HG03457 (cell line): ENCODE measurements at regions not wholly inside any gene's neighbourhood (a gene's known extent, or its start where the extent isn't known, plus 50 kb on each side); places are given as distances from the start of the nearest gene placed in this dataset.
"Not testable (repeated sequence)": the region's sequence is repeated elsewhere in the genome, so short reads cannot be mapped to it uniquely, and the experiment has no call there.

Source experiments
- ATAC-seq: cut with Tn5 transposase; IDR thresholded peaks from one replicate; pipeline ENCODE4 v1.9.1; 2021; ENCODE audit warnings: moderate number of reproducible peaks; ENCODE audit not compliant: unreplicated experiment

GRCh38 chr11:129503646-129504045 is 128.0 kb downstream of the BARX2 start:
- no peak for ATAC-seq

GRCh38 chr11:129505266-129505665 is 129.6 kb downstream of the BARX2 start:
- no peak for ATAC-seq

DNA sequence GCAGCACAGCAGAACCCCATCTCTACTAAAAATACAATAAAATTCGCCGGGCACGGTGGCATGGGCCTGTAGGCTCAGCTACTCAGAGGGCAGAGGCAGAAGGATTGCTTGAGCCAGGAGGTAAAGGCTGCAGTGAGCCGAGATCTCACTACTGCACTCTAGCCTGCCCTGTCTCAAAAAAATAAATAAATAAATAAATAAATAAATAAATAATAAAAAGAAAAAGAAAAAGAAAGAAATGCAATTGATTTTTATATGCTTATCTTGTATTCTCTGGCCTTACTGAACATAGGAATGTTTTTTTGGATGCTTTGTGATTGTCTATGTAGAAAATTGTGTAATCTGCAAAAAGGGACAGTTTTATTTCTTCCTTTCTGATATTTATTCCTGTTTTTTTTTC is 132.5 kb downstream of the BARX2 start:
- ATAC-seq = no peak

- ATAC-seq = no peak
Measured at GRCh38 chr11:129528296-129528695, 152.6 kb downstream of the BARX2 start.

- ATAC-seq = no peak
Measured at GRCh38 chr11:129530154-129530895, 154.7 kb downstream of the BARX2 start.

- ATAC-seq = no peak
Measured at GRCh38 chr11:129533395-129533794, 157.7 kb downstream of the BARX2 start.

DNA sequence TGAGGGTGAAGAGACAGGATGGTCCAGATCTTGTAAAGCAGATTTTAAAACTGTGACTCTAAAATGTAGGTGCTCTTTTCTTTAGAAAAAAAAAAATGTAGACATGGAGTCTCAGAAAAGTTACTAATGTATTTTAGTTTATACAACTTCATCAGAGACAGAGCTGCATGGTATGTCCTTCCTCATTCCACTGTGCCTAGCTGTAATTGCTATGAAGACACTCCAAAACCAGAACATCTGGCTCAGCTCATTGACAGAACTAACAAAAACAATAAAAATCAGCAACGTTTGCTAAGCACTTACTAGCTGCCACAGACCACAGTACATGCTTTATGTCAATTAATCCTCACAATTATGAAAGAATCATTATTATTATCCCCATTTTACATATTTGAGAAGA is 160.7 kb downstream of the BARX2 start:
- ATAC-seq = no peak

DNA sequence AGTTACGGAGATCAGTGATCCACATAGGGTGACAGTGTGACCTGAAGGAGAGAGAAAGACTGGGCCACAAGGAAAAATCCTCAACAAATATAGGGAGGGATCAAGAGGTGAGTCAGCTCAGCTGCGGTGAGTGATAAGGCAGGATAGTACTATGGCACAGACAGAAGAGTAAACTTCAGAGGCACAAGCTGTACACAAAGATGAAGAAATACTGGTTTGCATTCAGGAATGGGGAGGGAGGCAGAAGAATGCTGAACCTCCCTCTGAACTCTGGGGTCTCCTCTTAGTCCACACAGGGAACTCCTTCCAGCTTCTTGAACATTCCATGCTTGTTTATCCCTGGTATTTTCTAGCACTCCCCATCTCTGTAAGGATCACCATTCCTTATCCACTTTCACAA is 162.7 kb downstream of the BARX2 start:
- no peak for ATAC-seq

DNA sequence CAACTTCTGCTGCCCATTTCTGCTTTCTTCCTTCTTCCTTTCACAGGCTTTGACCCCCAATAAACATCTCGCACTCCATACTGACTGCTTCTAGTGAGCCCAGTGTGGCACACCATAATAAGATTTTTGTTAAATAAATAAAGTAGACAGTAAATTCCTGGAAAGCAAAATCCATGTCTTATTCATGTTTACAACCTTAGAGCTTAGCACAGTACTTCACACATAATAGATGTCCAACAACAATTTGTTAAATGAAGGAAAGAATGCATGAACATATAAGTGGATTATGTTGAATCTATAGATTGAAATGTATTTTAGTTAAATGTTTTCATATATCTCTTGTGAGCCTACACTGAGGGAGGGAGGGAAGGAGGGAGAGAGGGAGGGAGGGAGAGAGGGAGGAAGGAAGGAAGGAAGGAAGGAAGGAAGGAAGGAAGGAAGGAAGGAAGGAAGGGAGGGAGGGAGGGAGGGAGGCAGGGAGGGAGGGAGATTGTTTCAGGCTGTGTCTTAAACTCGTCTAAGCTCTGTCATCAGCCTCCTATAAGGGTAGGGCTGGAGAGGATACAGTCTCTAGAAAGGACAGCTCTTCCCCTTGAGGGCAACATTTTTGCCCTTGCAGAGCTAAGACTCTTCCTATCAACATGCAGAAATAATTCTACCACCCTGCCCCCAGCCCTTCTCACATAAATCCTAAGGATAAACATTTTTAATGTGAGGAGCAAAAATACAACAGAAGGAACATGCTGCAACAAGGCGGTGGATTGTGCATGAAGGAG is 168.1 kb downstream of the BARX2 start:
- no peak for ATAC-seq

GRCh38 chr11:129544691-129545090 is 169.0 kb downstream of the BARX2 start:
- ATAC-seq = no peak

DNA sequence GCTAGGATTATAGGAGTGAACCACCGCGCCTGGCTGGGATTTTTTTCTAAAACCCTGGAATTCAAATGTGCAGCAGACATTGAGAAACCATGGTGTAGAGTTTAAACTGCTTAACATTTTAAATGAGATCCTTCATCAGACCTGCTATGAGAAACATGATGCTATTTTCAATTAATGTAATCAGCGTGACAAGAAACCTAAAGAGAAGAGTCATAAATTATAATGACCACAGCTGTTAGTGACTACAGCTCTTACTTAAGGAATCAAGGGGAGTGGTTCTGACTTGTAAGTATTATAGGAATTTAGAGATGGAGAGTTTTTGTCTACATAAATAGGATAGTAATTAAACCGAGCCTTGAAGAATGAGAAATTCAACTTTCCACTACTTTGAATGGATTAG is 170.6 kb downstream of the BARX2 start:
- no peak for ATAC-seq

- no peak for ATAC-seq
Measured at GRCh38 chr11:129557421-129557820, 181.8 kb downstream of the BARX2 start.

DNA sequence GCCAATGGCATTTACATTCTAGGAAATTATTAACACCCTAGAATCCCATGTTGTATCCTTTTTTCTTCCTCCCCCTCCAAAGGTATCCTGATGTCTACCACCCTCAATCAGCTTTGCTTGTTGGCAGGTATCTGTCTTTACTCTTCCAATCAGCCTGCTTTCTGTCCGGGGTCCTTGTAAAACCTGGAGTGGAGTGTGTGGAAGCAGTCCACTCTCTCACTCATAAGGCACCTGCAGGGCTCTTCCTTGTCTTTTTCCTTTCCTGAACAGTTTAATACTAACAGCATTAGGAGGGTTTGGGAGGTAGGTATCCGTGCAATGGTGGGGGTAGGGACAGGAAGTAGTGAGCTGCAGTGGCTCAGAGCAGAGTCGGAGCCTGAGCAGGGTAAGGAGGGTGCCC is 193.4 kb downstream of the BARX2 start:
- ATAC-seq = no peak

- not testable (repeated sequence) for ATAC-seq
Measured at GRCh38 chr11:129572667-129573066, 197.0 kb downstream of the BARX2 start.

GRCh38 chr11:129573161-129573560 is 197.5 kb downstream of the BARX2 start:
- no peak for ATAC-seq

DNA sequence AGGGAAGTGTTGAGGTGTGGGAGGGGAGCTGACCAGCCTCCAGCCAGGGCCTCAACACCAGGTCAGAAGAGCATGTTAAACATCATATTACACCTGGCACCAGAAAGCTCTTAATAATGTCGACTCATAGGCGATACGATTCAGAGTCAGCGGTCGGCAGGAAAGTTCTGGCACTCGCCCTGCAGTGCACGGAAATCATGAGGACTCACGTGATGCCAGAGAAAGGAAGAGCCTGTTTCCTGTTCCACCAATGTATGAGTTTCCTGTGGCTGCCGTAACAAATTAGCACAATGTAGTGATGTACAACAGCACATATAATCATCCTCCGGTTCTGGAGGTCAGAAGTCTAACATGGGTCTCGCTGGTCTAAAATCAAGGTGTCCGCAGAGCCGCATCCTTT is 198.8 kb downstream of the BARX2 start:
- ATAC-seq = no peak

GRCh38 chr11:129576652-129577051 is 201.0 kb downstream of the BARX2 start:
- no peak for ATAC-seq

DNA sequence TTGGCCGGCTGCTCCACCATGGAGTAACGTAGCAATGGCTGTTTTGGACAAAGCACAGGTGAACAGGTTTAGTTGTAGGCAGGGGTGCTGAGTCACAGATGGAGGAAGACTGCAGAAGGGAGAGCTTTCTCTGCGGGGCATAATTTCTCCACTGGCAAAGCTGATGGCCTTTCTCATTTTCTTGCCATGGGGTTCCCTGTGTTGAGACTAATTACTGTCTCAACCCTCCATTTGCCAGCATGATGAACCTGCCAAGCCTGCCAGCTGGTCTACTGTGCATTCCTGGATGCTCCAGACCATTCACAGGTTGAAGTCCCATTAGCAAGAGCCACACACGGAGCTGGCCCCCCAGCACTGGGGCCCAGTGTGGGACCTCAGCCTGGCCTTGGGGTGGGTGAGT is 202.4 kb downstream of the BARX2 start:
- no peak for ATAC-seq

DNA sequence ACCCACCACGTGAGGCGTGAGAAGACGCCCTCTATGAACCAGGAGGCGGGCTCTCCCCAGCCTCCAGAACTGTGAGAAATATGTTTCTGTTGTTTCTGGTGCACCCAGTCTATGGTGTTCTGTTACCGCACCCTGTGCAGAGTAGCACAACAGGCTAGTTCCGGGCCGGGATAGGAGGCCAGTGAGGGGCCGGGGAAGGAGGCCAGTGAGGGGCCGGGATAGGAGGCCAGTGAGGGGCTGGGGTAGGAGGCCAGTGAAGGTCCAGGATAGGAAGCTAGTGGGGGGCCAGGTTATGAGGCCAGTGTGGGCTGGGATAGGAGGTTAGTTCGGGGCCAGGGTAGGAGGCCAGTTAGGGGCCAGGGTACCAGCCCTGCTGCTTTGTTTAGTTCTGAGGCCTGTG is 204.6 kb downstream of the BARX2 start:
- ATAC-seq = no peak

DNA sequence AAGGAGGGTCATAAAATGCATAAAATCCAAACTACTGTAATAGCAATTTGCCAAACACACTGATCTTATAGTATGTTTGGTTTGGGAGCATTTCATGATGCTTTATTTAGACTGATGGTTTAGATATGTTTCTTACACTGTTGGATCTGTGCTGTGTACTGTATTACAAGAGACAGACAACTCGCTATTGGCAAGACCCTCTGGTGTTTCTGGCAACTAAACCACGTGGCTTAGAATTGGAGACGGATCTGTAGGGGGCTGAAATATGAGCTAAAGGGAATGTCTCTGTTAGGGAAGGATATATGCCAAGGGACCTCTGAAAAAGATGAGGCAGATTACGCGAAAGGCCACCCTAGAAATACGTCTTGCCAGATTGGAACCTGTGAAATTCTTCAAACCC is 208.7 kb downstream of the BARX2 start:
- no peak for ATAC-seq

- no peak for ATAC-seq
Measured at GRCh38 chr11:129589190-129589860, 213.7 kb downstream of the BARX2 start.
